Lower lobe of right lung (tissue), 2 donors: ENCODE measurements at regions not wholly inside any gene's neighbourhood (a gene's known extent, or its start where the extent isn't known, plus 50 kb on each side); places are given as distances from the start of the nearest gene placed in this dataset.

ENCODE experiments used
- ATAC-seq, 2 donors: fragments of 200-7000 bp; cut with Tn5 transposase; one replicate each; pipeline ENCODE4 v1.9.1; 2020 to 2022; ENCODE audit warnings: mild to moderate bottlenecking in 2 of 2, moderate library complexity in 2 of 2
- DNase-seq: peaks from one replicate; pipeline ENCODE4 v3.0.0-alpha.2; 2020
- H3K27ac ChIP-seq: fragments of 200-600 bp; one replicate; pipeline ENCODE4 v1.8.0; 2022
- H3K27me3 ChIP-seq: fragments of 200-600 bp; one replicate; pipeline ENCODE4 v1.8.0; 2022; ENCODE audit warnings: low read depth
- H3K36me3 ChIP-seq: fragments of 200-600 bp; one replicate; pipeline ENCODE4 v1.8.0; 2022; ENCODE audit warnings: mild to moderate bottlenecking
- H3K4me1 ChIP-seq: fragments of 200-600 bp; one replicate; pipeline ENCODE4 v1.8.0; 2022
- H3K4me3 ChIP-seq: fragments of 200-600 bp; one replicate; pipeline ENCODE4 v1.8.0; 2022; ENCODE audit warnings: mild to moderate bottlenecking
- H3K9me3 ChIP-seq: fragments of 200-600 bp; one replicate; pipeline ENCODE4 v1.8.0; 2022
- CTCF ChIP-seq: fragments of 200-600 bp; IDR thresholded peaks from one replicate; pipeline ENCODE4 v1.8.0; 2022; ENCODE audit warnings: antibody characterized with exemption, mild to moderate bottlenecking
- intact Hi-C: fragments of 100-400 bp; cut with DNase I; formaldehyde crosslinking; loops from one replicate; pipeline ENCODE4 v1.11.0; 2022
- donor health status: DM: no; HTN: yes; CAD: no; lungs with severe emphysema.

GRCh38 chr3:181764544-181764943, 52.8 kb downstream of the SOX2 start:
- no peak for TF ChIP-seq CTCF
- intact Hi-C loops, result no loop called here

DNA sequence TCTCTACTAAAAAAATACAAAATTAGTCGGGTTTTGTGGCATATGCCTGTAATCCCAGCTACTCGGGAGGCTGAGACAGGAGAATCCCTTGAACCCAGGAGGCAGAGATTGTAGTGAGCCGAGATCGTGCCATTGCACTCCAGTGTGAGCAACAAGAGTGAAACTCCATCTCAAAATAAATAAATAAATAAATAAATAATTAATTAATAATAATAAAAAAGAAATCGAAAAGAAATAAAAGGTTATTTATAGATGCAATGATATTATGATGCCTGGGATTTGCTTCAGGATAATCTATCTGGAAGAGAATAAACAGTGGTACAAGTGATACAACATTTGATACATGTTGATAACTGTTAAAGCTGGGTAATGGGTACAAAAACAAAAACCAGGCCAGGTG, 58.6 kb downstream of the SOX2 start:
- H3K27ac ChIP-seq, result no peak overlapping the region
- TF ChIP-seq CTCF, result no peak
- DNase-seq (no peak), ATAC-seq (no peak)
- H3K4me1 ChIP-seq, result no peaks in the 10 kb centered on the region
- no peaks in the 10 kb centered on the region for H3K36me3 ChIP-seq
- no peak overlapping the region for H3K4me3 ChIP-seq
- intact Hi-C loops, result no loop called here
- H3K27me3 ChIP-seq, result no peaks in the 10 kb centered on the region
- H3K9me3 ChIP-seq, result no peaks in the 10 kb centered on the region

More at GRCh38 chr3:181764544-181764943, 52.8 kb downstream of the SOX2 start:
- no peak overlapping the region for H3K4me3 ChIP-seq
- no peaks in the 10 kb centered on the region for H3K27me3 ChIP-seq
- no peaks in the 10 kb centered on the region for H3K9me3 ChIP-seq
- no peaks in the 10 kb centered on the region for H3K4me1 ChIP-seq
- no peaks in the 10 kb centered on the region for H3K36me3 ChIP-seq
- DNase-seq (no peak), ATAC-seq (no peak)
- no peak overlapping the region for H3K27ac ChIP-seq

GRCh38 chr3:181771120-181771519, 59.4 kb downstream of the SOX2 start:
- H3K27ac ChIP-seq, result no peak overlapping the region
- no peaks in the 10 kb centered on the region for H3K9me3 ChIP-seq
- intact Hi-C loops, result no loop called here
- H3K36me3 ChIP-seq, result no peaks in the 10 kb centered on the region
- DNase-seq (no peak), ATAC-seq (no peak)
- H3K4me3 ChIP-seq, result no peak overlapping the region
- no peaks in the 10 kb centered on the region for H3K4me1 ChIP-seq
- TF ChIP-seq CTCF, result no peak
- no peaks in the 10 kb centered on the region for H3K27me3 ChIP-seq

DNA sequence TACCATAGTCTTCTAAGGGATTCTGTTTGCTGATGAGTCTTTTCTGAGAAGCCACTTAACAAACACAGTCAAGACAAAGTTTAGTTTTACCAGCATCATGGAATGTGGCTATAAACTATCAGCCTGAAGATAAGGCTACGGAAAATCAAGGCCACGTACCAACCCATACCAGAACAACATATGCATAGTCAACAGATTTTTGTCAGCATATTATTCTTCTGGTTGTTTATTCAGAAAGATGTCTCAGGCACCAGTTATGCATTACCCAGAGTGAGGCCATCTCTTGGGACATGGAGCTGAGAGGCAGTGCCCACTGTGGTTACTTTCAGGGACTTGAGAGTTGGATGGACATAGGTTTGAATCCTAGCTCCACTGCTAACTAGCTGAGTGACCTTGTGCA, 60.4 kb downstream of the SOX2 start:
- intact Hi-C loops, result no loop called here
- Histone ChIP-seq H3K4me3 (no peak overlapping the region), H3K9me3 (no peaks in the 10 kb centered on the region), H3K27me3 (no peaks in the 10 kb centered on the region), H3K4me1 (no peaks in the 10 kb centered on the region), H3K36me3 (no peaks in the 10 kb centered on the region), H3K27ac (no peak overlapping the region)
- DNase-seq, result no peak
- TF ChIP-seq CTCF, result no peak
- ATAC-seq, result no peak

DNA sequence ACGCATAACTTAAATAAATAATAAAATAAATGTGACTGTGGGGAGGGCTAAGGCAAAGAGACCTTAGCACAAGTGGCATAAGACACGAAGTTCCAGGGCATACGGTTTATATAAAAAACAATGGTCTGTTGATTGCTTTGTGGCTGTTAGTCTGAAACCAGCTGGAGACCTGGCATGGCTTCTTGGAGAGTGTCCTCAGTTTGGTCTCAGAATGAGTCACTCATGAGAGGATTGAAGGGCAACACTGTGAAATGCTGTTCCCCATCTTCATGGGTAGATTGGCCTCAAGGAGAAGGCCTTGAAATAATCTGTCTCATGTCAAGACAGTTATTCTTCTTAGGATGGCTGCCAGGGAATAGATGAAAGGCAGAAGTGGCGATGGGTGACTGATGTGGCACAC, 62.2 kb downstream of the SOX2 start:
- ATAC-seq, result no peak
- no peak for DNase-seq
- no peaks in the 10 kb centered on the region for H3K4me1 ChIP-seq
- no peak for TF ChIP-seq CTCF
- intact Hi-C loops, result no loop called here
- no peaks in the 10 kb centered on the region for H3K9me3 ChIP-seq
- H3K4me3 ChIP-seq, result no peak overlapping the region
- H3K36me3 ChIP-seq, result no peaks in the 10 kb centered on the region
- H3K27me3 ChIP-seq, result no peaks in the 10 kb centered on the region
- H3K27ac ChIP-seq, result no peak overlapping the region
